Frontal cortex (tissue), 3 donors: ENCODE measurements at regions not wholly inside any gene's neighbourhood (a gene's known extent, or its start where the extent isn't known, plus 50 kb on each side); places are given as distances from the start of the nearest gene placed in this dataset.

Experiments
- DNase-seq, 2 donors: peaks; one replicate each; pipeline ENCODE4 v3.0.0; 2012; ENCODE audit warnings: low spot score in 2 of 2
- FAIRE-seq: peaks from 2 replicates; lab custom pipeline; 2012; peaks lifted over from hg19 to GRCh38; lab: Jason Lieb, UNC
- donor health status: control.
- donor health status: control.
- donor health status: control.

DNA sequence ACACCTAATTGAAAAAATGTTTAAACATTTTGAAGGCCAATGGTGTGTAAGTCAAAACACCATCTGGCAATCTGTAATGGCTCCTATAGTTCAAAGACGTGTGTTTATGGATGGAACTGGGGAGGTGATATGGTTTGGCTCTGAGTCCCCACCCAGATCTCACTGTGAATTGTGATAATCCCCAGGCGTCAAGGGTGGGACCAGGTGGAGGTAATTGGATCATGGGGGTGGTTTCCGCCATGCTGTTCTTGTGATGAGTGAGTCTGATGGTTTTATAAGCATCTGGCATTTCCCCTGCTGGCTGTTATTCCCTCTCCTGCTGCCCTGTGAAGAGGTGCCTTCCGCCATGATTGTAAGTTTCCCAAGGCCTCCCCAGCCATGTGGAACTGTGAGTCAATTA lies 52.2 kb downstream of the ADRA2C start:
- no peak for FAIRE-seq
- DNase-seq, result no peak

DNA sequence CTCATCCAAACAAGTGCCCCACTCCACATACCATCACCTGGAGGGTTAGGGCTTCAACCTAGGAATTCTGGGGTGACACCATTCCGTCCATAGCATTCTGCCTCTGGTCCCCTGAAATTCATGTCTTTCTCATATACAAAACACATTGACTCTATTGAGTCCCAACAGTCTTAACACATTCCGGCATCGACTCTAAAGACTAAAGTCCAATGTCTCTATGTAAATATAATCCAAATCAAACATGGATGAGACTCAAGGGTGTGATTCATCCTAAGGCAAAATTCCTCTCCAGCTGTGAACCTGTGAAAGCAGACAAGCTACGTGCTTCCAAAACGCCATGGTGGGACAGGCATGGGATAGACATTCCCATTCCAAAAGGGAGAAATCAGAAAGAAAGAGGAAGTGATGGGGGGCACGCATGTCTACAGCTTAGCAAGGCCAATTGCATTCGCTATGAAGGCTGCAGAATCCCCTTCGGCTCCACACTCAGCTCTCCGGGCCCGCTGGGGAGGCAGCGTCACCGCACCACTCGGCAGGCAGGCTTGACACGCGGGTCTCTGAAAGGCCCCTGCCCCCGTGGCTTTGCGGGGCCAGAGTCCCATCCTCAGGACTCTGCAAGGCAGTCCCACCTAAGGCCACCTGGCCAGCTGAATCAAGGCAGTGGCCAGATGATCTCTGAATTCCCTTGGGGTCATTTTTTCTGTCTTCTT lies 53.2 kb downstream of the ADRA2C start:
- FAIRE-seq, result no peak
- DNase-seq, result no peak

DNA sequence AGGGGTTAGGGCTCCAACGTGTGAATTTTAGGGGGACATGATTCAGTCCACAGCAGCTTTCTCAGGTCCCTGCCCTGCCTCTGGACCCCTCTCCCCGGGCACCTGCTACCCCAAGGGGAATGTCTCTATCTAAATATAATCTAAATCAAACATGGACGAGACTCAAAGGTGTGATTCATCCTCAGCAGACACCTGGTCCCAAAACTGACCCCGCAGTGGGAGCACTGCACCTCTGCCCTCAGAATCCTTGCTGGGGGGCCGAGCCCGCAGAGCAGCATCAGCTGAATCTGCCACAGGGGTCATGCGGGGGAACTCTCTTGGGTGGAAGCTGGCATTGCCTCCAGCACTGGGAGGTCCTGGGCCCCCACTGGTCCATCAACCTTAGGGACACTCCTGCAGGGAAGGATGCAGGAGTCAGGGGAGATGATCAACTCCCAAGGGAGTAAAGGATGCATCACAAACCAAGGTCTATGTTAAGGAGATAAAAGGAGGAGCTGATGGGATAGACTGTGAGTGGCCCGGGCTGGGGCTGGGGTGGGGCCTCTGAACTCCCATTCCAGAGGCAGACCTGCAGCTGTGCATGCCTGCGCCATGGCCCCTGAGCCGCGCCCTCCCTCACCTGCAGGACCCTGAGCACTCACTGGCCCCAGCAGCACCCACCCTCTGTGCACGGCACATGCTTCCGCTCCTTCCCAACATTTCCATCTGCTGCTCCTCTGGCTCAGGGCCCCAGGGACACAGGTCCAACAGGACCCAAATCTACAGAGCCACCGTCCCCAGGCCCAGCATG lies 54.0 kb downstream of the ADRA2C start:
- FAIRE-seq (no peak), DNase-seq (no peak)

DNA sequence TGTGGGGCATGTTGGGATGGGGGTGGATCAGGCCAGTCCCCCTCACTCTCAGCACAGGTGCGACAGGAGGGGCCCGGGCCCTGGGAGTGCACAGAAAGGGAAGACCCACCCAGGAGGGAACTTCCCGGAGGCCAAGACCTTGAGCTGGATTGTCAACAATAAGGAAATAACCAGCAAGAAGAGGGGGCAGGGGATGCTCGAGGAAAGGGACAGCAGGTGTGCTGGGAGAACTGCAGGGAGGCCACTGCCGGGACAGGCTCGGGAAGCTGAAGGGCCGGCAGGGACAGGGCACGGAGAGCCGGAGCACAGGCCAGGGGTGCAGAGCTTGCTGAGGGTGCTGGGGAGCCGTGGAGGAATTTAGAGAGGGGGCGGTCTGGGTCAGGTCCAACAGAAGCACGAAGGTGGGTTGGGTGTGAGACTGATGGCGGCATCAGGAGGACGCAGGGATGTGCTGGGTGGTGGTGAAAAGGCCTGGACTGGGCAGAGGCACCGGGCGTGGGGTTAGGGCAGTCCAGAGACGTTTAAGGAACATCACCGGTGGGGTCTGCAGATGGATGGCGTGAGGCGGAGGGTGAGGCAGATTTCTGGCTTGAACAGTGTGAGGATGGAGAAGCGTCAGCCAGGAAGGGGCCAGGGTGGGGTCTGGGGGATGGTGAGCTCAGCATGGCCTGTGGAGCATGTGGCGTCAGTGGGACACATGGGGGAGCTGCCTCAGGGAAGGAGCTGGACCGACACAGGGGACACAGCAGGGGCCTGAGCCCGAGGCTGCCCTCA lies 54.8 kb downstream of the ADRA2C start:
- DNase-seq, result no peak
- FAIRE-seq, result no peak

DNA sequence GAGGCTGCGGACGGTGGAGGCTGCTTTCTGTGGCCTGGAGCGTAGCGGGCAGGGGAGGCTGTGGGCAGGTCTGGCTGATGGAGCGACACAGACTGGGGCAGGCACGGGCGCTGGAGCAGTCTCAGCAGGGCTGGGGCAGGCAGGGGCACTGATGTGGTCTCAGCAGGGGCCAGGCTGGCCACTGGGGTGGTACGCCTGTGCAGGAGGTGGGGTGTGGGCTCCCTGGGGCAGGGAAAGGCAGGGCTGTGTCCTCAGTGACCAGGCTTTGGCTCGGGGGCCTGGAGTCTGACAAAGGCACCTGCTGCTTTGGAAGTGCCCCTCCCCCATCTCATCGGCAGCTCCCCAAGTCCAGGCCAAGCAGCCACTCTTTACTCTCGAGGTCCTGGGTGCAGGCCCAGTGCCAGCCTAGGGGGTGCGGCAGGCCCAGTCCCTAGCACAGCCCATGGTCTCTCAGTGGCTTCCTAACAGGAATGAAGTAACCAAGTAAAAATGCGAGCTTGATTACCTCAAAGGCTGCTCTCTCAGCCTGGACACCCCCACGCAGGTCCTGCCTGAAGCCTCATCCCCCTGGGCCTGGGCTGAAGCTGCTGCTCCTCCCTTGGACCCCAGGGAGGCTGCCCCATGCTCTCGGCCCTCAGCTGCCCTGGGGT lies 55.5 kb downstream of the ADRA2C start:
- FAIRE-seq (no peak), DNase-seq (no peak)

DNA sequence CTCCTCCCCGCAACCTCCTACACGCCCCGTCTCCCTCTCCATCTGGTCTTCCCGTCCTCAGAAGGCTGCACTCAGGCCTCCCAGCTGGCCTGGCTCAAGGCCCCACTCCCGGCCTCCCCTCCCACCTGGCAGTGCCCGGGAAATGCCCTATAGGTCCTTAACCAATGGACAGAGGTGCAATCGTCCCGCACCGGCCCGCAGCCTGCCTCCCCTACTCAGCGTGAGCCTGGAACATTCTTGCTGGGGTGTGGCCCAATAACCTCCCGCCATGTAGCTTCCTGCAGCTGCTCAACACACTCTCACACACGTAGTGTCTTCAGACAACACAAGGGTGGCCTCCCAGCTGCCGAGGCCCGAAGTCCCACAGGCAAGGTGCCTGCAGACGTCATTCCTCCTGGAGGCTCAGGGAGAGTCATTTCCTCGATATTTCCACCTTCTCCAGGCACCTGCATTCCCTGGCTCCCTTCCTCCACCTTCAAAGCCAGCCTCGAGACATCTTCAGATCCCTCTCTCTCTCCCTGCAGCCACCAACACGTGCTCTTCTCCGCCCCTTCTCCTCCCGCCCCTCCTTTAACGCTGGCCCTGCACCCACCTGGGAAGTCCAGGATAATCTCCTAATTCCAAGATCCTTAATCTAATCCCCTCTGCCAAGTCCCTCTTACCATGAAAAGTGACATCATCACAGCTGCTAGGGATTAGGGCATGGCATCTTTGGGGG lies 56.2 kb downstream of the ADRA2C start:
- FAIRE-seq, result no peak
- no peak for DNase-seq

DNA sequence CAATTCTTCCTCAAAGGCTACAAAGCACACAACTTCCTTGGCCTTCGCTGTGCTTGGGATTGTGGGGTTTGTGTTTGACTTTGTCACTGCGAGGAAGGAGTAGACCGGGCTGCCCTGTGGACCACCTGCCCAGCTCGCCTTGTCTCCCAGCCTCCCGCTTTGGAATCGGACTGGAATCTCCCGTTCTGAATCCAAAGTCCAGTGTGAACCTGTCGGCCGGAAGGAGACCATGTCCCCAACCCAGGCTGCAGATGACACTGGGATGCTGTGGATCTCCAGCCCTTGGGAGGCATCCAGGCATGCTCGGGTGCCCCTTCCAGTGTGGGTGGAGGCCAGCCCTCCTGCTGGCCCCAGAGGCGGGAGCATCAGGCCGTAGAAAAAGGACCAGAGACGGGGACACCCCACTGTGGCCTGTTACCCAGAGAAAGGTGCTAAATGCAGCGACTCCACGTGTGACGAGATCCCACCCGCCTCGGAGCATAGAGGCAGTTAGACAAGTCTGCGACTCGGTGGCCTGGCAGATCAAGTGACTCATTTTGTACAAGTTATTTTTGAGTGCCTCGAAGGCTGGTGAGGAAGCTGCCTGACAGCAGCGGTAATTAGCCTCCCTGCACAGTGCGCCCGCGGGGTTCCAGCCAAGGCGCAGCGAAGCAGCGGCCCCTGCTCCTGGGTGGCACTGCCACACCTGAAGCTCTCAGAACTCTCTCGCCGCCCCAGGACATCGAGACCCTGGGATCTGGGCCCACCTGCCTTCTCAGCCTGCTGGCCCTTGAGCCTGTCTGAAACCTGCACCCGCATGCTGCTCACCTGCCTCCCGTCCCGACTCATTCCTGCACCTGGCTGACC lies 57.5 kb downstream of the ADRA2C start:
- DNase-seq, result no peak
- no peak for FAIRE-seq

DNA sequence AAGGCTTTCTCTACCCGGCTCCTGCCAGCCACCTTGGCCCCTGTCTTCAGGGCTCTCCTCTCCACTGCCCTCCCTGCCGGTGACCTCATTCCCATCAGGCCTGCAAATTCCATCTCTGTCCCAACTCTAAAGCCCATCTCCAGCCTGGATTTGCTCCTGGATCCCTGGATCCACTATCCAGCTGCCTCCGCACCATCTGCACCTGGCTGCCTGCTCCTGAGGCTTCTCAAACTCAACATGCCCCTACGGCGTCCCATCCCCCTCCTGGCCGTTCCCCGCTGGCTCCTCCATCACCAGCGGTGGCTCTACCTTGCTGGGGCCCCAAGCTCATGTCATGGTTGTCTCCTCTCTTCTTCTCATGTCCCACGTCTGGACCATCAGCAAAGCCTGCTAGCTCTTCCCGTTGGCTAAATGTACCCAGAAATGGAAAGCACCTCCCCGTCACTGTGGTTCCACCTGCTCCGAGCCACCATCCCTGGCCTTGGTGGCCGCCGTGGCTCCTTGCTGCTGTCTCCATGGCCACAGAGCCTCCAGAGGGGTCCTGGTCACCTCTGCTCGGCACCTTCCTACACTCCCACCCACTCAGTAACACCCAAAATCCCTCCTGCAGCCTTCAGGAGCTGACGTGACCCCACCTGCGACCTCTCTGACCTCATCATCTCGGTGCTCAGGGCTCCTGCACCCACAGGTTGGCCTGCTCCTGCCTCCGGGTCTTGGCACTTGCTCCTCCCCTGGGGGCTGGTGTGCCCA lies 58.5 kb downstream of the ADRA2C start:
- DNase-seq, result no peak
- no peak for FAIRE-seq

DNA sequence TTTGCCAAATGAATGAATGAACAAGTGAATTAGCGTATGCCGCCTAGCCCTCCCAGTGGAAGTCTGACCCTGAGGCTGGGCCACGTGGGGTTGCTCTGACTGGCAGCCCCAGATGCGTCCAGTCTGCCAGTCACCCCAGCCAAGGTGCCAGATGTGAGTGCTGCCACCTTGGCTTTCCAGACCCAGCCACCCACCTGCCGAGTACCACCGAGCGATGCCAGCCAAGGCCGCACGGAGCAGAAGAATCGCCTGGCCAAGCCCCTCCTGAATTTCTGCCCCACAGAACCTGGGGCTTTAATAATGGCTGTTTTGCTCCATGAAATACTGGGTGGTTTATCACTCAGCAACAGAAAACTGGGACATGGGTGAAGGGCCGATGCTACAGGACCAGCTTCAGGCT lies 59.3 kb downstream of the ADRA2C start:
- FAIRE-seq (no peak), DNase-seq (no peak)

DNA sequence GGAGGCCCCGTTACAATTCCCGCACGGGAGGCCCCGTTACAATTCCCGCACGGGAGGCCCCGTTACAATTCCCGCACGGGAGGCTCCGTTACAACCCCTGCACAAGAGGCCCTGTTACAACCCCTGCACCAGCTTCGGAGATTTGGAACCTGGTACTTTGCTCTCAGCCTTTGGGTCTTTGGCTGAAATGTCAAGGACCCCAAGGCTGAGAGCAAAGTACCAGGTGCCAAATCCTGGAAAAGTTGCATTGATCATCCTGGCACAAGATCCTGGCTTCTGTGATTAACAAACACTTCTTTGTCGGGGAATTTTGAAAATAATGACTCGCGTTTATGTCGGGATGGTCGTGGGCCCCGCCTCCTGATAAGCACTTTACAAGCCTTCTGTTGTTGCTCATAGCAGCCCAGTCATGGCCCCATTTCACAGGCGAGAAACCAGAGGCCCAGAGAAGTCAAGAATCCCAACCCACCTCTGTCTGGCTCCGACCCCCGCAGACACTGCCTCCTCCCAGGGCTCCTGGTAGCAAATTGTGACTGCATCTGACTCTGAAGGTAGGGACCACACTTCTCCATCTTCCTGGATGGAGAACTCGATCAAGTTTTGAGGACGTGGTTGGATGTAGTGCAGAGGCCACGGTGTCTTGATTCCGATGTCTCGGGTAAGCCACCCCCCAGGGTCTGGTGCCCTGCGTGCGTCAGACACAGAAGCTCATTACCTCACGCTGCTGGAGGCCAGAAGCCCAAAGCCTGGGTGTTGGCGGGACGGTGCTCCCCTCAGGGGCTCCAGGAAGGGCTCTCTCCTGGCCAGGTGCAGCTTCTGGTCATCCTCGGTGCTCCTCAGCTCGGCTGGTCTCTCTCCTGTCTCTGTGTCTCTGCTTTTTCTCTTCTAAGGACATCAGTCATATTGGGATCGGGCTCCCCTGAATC lies 60.3 kb downstream of the ADRA2C start:
- no peak for FAIRE-seq

DNA sequence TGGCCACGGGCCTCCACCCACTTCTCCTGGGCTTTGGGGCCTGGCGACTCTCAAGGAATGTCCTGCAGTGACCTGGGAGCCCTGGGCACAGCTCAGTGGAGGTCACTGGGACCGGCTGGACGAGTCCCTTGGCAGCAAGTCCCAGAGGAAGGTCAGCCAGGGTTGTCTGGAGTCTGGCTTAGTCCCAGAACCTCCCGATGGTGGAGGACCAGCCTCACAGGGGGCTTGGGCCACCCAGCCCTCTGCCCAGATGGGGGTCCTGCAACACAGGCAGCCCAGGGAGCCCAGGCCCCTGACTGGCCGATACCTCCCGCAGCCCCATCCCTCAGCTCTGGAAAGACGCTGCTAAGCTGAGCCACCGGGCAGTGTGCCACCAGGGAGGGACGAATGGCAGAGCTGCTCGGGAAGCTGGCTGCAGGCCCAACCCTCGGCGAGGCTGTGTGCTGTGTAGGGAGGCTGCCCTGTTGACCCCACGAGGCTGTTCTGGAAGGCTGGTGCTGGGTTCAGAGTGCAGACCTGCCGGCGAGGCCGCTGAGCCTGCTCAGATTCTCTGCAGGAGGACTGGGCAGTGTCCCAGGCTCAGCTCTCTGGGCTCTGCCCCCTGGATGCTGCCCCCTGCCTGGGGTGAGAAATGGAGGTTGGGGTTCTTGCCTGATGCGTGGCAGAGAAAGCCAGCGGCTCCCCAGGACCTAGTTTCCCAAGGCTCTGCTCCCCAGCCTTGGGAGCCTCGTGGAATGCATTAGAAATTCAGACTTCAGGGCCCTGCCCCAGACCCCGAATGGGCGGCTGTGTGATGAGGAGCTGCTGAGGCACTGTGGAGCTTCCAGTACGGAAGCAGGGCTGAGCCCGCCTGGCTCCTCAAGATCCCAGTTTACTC lies 61.7 kb downstream of the ADRA2C start:
- DNase-seq, result peak; percentile 70 to 84
- FAIRE-seq, result no peak

More for the DNA sequence above, 60.3 kb downstream of the ADRA2C start:
- no peak for DNase-seq

DNA sequence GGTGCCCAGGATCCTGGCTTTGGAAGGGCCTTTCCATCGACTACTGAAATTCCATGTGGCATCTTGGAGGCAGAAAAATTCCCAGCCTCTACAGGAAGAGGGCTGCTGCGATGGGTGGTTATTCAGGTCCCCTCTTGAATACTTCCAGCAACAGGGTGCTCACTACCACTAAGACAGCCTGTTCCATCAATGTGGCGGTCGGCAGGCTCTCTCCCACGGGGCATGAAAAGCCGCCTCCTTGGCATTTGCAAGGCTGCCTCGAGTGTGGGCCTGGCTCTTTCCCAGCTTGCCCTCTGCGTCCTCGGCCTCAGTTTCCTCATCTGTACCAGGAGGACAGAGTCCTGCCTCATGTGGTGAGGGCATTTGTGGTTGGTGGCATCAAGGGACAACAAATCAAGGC lies 62.4 kb downstream of the ADRA2C start:
- DNase-seq (no peak), FAIRE-seq (no peak)

DNA sequence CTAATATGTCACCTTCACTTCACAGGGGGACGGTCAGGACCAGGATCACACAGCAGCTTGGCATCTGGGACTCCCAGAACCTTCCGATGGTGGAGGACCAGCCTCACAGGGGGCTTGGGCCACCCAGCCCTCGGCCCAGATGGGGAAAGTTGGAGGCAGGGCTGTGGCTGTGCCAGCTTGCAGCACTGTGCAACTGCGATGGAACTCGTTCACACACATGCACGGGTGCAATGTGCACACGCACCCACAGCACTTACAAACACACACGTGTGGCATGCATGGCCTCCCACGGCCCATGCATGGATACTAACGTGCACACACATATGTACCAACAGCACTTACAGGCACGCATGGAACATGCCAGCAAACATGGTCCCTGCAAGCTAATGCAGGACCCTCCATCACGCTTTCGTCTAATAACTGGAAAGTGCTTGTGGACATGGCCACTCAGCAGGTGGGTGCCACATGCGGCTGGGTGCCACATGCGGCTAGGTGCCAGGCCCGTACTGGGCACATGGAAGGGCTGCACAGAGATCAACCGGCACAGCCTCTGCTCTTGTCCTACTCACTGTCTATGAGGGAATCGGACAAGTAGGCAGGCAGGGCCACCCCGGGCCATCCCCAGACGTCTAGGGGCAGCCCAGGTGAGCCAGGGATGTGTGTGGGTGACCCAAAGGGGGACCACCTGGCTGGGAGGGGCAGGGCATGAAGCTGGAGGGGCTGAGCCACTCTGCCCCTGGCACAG lies 63.2 kb downstream of the ADRA2C start:
- no peak for FAIRE-seq
- no peak for DNase-seq

DNA sequence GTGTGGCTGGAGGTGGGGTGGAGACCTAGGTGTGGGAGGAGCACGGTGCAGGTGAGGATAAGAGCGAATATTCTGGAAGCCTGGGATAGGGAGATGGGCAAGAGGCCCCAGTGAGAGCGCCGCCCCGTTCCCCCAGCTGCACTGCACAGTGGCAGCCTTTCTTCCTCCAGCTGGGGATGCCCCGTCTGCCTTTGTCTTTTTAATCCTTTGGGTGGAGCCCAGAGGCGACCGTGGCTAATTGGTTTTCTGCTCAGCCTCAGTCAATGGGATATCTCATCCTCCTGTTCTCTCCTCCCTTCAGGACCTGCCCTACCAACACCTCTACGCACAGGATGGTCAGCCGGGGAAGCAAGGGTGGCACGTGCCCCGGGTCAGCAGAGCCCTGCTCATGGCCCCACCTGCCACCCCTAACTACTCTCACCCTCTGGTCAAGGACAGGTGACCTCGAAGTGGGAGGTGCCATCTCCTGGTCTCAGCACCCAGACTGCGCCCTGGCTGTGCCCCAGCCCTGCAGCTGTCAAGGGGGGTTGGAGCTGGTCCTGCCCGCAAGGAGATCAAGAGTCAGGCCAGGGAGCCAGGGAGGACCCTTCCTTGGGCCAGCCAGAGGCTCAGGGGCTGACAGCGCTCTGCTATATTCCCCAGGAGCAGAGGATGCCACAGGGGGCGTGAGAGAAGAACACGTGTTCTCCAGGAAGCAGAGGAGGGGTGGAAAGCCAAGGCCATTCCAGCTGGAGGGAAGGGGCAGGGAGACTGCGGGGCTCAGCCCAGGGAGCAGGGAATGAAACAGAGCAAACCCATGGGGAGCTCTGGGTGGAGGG lies 64.0 kb downstream of the ADRA2C start:
- FAIRE-seq (no peak), DNase-seq (no peak)
